Activated CD8-positive, alpha-beta memory T cell treated with anti-CD3 and anti-CD28 coated beads for 1 hour (primary cell): ENCODE measurements at regions not wholly inside any gene's neighbourhood (a gene's known extent, or its start where the extent isn't known, plus 50 kb on each side); places are given as distances from the start of the nearest gene placed in this dataset.

Experiments used
- DNase-seq, 2 donors: peaks; one replicate each; pipeline ENCODE4 v3.0.0-alpha.2; 2020; ENCODE audit warnings: low read depth in 1 of 2; ENCODE audit errors: extremely low read depth in 1 of 2

DNA sequence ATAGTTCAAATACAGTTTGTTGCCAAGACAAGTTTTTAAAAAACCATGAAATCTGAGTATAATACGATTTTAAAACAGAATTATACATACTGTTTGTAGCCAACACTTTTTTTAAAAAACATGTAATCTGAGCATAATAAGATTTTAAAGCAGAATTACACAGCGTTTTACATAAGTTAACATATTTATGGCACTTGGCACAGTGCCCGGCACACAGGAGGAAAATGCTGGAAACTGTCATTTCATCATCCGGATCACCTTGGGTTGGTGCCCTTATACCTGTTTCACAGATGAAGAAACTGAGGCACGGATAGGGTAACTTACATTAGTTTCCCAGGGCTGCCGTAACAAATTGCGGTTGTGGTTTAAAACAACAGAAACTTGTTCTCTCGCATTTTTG lies 193.0 kb downstream of the BMP7 start:
- no peak for DNase-seq

- no peak for DNase-seq
Observed at GRCh38 chr20:57074386-57074785, 192.1 kb downstream of the BMP7 start.

GRCh38 chr20:57075181-57075580 lies 191.3 kb downstream of the BMP7 start:
- no peak for DNase-seq

GRCh38 chr20:57075603-57076002 lies 190.8 kb downstream of the BMP7 start:
- no peak for DNase-seq

DNA sequence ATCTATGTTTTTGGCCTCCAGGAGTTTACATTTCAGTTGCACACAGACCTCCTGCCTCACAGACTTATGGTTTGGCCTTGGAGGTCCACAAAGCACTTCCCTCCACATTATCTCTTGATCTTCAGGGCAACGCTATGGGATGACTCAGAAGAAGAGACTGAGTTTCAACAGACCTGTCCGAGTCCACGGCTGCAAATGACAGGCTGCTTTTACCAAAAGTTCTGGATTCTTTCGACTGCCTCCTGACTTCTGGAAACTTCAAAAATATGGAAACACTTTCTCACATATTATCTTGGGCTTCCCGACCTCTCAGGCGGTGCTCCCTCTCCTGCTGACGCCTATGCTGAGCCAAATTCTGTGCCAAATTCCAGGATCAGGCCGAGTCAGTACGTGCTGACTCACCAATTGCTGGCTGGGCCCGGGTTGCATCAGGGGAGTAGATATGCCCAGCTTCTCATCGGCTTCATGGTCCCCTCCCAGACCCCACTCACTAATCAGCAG lies 190.2 kb downstream of the BMP7 start:
- no peak for DNase-seq

DNA sequence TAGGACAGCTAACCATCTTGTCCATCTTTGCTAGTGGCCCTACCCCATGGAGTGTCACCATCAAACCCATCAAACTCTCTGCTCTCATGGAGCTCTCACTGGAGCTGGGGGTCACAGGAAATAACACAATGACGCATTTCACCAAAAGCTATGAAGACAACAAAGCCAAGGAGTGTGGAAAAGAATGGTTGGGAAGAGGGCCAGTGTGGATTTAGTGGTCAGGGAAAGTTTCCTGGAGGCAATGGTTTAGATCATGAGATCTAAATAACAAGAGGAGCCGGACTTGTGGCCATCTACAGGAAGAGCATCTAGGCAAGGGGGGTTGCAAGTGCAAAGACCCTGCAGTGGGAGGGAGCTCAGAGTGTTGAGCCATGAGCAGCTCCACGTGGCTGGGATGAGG lies 189.5 kb downstream of the BMP7 start:
- DNase-seq, result no peak

- no peak for DNase-seq
Observed at GRCh38 chr20:57078116-57078515, 188.3 kb downstream of the BMP7 start.

GRCh38 chr20:57079031-57080005 lies 187.1 kb downstream of the BMP7 start:
- no peak for DNase-seq

GRCh38 chr20:57080796-57081195 lies 185.6 kb downstream of the BMP7 start:
- DNase-seq, result no peak

DNA sequence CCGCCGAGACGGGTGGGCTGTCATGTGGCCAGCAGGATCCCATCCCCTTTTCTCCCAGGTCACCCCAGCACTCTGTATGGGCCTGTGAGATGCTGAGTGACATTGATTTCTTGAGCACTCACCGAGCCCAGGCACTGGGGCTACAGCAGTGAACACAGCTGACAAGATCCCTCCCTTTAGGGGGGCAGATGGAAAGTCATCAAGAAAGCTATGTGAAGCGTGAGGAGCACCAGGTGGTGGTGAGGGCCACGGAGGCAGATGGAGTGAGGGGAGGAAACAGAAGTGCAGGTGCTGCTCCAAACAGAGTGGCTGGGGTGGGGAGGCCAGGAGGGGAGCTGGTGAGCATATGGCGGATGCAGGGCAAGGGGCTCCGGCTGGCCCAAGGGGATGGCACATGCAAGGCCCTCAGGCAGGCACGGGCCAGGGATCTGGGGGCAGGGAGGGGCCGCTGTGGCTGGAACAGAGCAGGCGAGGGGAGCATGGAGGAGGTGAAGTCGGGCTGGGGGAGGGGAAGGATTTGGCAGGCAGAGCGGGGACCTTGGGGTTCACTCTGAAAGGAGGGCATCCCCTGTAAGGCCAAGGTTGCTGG lies 184.0 kb downstream of the BMP7 start:
- no peak for DNase-seq

GRCh38 chr20:57083072-57083471 lies 183.4 kb downstream of the BMP7 start:
- no peak for DNase-seq

GRCh38 chr20:57086066-57086465 lies 180.4 kb downstream of the BMP7 start:
- DNase-seq, result no peak

GRCh38 chr20:57087102-57087501 lies 179.3 kb downstream of the BMP7 start:
- DNase-seq, result no peak

- DNase-seq, result no peak
Observed at GRCh38 chr20:57087705-57088104, 178.7 kb downstream of the BMP7 start.

GRCh38 chr20:57088436-57088835 lies 178.0 kb downstream of the BMP7 start:
- DNase-seq, result no peak

DNA sequence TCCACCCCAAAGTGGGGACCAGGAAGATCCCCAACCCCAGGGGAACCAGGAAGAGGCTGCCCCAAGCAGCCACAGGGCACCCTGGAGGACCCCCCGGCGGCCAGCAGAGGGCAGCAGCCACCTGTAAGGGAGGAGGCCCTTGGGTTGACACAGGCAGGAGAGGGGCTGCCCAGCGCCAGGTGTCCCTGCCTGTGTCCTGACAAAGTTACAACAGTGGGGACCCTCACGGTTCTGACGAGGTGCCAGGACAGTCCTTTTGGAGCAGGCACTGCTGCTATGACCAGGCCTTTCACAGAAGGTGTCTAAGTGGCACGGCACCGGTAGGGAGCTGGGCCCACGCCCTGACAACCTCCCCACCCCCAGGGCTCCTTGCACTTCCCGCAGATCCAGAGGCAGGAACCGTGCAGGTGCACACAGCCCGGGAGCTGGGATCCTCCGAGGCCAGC lies 176.7 kb downstream of the BMP7 start:
- peak in 1 of 2 donors; percentile 36 for DNase-seq

GRCh38 chr20:57090590-57091560 lies 175.6 kb downstream of the BMP7 start:
- DNase-seq, result no peak

GRCh38 chr20:57091748-57092111 lies 174.7 kb downstream of the BMP7 start:
- no peak for DNase-seq

GRCh38 chr20:57092112-57092899 lies 174.1 kb downstream of the BMP7 start:
- DNase-seq, result peak; percentile 3 to 14

DNA sequence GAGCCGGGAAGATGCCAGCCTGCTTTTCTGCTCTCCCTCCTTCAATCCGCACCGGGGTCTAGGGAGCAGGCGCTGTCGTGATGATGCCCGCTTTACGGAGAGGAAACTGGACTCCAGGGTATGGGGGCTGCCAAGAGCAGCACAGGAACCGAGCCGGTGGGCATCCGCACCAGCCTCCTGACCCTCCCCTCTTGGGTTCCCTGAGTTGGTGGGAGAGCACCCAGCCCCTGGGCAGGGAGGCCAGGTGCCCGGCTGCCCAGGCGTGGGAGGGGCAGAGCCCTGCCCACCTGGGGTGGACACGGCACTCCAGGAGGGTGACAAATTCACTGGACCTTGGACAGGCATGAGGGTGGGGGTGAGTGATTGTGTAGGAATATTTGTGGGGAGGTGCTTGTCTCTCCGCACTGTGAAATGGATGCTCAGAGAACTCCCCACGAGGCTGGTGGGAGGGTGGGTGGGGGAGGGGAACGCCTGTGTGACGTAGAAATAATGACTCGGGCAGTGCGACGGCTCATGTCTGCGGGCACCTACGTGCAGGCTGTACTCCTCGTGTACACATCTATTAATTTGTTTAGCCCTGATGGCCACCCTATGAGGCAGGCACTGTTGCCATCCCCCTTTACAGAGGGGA lies 173.4 kb downstream of the BMP7 start:
- DNase-seq, result no peak
